ENCODE measurements at regions not wholly inside any gene's neighbourhood (a gene's known extent, or its start where the extent isn't known, plus 50 kb on each side); places are given as distances from the start of the nearest gene placed in this dataset.
"Not testable (repeated sequence)": the region's sequence is repeated elsewhere in the genome, so short reads cannot be mapped to it uniquely, and the experiment has no call there.

DNA sequence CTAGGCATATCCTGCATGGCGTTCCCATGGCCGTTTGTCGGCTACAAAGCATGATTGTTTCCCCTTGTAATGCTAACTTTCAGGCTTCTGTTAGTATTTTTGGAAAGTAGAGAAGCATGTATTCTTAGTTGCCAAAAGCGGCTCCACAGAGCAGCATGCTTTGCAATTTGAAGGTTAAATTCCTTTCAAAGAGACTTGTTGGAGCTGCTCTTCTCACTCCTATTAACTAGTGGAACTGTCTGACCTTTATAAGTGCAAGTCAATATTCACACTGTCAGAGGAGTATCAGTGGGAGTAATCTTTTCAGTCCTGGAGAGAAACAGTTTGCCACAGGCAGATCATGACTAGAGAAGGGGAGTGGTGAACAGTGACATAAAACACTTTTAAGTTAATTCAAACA is 656.1 kb upstream of the NOVA1 start:
- TF ChIP-seq, protein P1, sequence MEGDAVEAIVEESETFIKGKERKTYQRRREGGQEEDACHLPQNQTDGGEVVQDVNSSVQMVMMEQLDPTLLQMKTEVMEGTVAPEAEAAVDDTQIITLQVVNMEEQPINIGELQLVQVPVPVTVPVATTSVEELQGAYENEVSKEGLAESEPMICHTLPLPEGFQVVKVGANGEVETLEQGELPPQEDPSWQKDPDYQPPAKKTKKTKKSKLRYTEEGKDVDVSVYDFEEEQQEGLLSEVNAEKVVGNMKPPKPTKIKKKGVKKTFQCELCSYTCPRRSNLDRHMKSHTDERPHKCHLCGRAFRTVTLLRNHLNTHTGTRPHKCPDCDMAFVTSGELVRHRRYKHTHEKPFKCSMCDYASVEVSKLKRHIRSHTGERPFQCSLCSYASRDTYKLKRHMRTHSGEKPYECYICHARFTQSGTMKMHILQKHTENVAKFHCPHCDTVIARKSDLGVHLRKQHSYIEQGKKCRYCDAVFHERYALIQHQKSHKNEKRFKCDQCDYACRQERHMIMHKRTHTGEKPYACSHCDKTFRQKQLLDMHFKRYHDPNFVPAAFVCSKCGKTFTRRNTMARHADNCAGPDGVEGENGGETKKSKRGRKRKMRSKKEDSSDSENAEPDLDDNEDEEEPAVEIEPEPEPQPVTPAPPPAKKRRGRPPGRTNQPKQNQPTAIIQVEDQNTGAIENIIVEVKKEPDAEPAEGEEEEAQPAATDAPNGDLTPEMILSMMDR (IDR thresholded peaks at IDR 0.05; ENCODE audit: insufficient read depth, low read length, poor library complexity, severe bottlenecking): no peak
- no peak for DNase-seq (ENCODE audit: low read depth)
- H3K27me3 ChIP-seq (ENCODE audit: control insufficient read depth, insufficient read depth, low read length): no peaks in the 10 kb centered on the region

DNA sequence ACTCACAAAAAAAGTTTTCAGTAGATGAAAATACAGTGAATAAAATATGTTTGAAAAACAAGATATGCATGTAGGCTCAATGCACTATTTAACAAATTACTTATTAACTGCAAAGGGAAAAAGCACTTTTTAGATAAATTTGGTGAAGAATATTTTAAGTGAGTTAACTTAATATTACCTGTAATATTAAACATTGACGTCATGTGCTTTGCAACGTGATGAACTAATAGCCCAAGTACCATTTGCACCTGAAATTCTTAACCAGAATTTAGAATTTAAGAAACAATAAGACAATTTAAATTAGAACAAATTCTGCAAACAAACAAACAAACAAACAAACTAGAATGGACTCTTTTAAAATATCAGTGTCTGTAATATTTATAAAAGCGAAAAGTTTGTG is 659.0 kb upstream of the NOVA1 start:
- H3K27me3 ChIP-seq (ENCODE audit: control insufficient read depth, insufficient read depth, low read length): no peaks in the 10 kb centered on the region
- DNase-seq (ENCODE audit: low read depth): no peak
- TF ChIP-seq, protein P1 (IDR thresholded peaks at IDR 0.05; ENCODE audit: insufficient read depth, low read length, poor library complexity, severe bottlenecking): no peak
- H3K4me3 ChIP-seq (ENCODE audit: low read depth, low read length): no peak overlapping the region
- no peaks in the 10 kb centered on the region for H3K36me3 ChIP-seq (ENCODE audit: control insufficient read depth, insufficient read depth, low read length)

More for the DNA sequence above, 656.1 kb upstream of the NOVA1 start:
- Histone ChIP-seq H3K36me3 (ENCODE audit: control insufficient read depth, insufficient read depth, low read length) (no peaks in the 10 kb centered on the region), H3K4me3 (ENCODE audit: low read depth, low read length) (no peak overlapping the region)

DNA sequence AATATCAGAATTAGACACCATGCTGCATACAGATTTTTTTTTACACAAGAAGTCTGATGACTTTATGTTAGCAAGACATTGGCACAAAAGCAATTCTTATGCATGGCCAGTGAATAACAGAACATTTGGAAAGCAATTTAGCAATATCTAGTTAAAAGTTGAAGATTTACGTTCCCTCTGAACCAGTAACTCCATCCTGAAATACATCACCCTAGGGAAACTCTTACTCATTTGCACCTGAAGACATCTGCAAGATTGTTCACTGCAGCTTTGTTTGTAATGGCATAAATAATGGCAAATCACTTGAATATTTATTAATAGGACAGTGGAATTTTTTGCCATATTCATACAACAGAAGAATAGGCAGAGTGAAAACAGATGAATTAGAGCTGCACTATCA is 670.0 kb upstream of the NOVA1 start:
- TF ChIP-seq, protein P1 (IDR thresholded peaks at IDR 0.05; ENCODE audit: insufficient read depth, low read length, poor library complexity, severe bottlenecking): no peak
- no peak overlapping the region for H3K4me3 ChIP-seq (ENCODE audit: low read depth, low read length)
- no peak for DNase-seq (ENCODE audit: low read depth)
- no peaks in the 10 kb centered on the region for H3K36me3 ChIP-seq (ENCODE audit: control insufficient read depth, insufficient read depth, low read length)
- no peaks in the 10 kb centered on the region for H3K27me3 ChIP-seq (ENCODE audit: control insufficient read depth, insufficient read depth, low read length)

DNA sequence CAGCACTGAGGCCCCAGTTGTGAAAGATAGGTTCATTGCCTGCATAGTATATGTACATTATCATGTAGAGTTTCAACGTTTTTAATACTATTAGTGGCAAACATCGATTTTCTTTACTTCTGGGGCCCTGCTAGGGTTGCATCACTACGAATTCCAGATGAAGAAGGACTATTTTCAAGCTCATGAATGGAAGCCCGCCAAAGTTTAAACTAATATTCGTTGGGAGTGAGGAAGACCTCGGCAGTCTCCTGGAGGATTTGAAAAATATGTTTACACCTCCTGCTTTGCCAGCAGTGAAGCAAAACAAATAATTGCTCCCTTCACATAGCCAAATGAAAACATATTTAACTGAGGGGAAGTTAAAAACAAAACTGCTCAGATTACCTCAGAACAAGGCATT is 672.9 kb upstream of the NOVA1 start:
- DNase-seq (ENCODE audit: low read depth): no peak
- TF ChIP-seq, protein P1 (IDR thresholded peaks at IDR 0.05; ENCODE audit: insufficient read depth, low read length, poor library complexity, severe bottlenecking): no peak
- Histone ChIP-seq H3K27me3 (ENCODE audit: control insufficient read depth, insufficient read depth, low read length) (no peaks in the 10 kb centered on the region), H3K36me3 (ENCODE audit: control insufficient read depth, insufficient read depth, low read length) (no peaks in the 10 kb centered on the region), H3K4me3 (ENCODE audit: low read depth, low read length) (no peak overlapping the region)

DNA sequence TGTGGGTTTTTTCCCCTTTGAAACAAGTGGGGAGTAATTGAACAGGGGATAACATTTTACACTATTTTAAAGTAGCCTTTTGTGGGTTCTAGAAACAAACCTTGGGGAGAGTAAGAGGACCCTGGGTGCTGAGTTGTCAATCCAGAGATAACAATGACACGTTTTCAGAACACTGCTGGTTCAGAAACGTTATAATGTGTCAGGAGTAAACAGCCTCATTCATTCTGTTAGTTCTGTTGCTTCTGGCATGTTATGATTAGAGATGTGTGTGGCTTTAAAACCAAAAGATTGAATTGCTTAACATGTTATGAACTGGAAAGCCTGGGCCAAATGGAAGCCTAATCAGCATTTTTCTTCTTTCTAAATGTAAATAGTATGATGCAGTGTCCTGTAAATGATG is 680.5 kb upstream of the NOVA1 start:
- no peak for DNase-seq (ENCODE audit: low read depth)
- H3K4me3 ChIP-seq (ENCODE audit: low read depth, low read length): no peak overlapping the region
- TF ChIP-seq, protein P1 (IDR thresholded peaks at IDR 0.05; ENCODE audit: insufficient read depth, low read length, poor library complexity, severe bottlenecking): no peak
- no peaks in the 10 kb centered on the region for H3K27me3 ChIP-seq (ENCODE audit: control insufficient read depth, insufficient read depth, low read length)
- H3K36me3 ChIP-seq (ENCODE audit: control insufficient read depth, insufficient read depth, low read length): no peaks in the 10 kb centered on the region

DNA sequence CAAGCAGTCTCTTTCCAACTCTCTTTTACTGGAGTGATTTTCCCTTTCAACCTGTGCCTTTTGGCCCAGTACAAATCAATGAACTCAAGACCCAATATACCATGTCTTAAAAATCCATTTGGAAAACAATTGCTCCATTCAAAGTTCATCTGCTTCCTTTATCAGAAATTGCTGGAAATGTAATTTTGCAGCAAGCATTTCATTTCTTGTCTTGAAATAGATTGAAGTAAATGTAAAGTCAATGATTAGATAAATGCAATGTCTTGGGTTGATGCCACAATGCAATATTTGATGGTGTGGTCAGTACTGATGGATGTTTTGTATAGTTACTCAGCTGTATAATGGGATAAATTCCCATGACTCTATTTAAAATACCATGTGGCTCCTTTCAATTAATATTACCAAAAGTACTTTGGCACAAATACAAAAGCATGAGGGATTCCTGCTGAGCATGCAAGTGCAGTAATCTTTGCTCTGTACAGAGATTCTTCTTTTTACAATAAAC is 707.7 kb upstream of the NOVA1 start:
- Histone ChIP-seq H3K36me3 (ENCODE audit: control insufficient read depth, insufficient read depth, low read length) (no peaks in the 10 kb centered on the region), H3K27me3 (ENCODE audit: control insufficient read depth, insufficient read depth, low read length) (no peaks in the 10 kb centered on the region), H3K4me3 (ENCODE audit: low read depth, low read length) (no peak overlapping the region)
- no peak for DNase-seq (ENCODE audit: low read depth)
- TF ChIP-seq, protein P1 (IDR thresholded peaks at IDR 0.05; ENCODE audit: insufficient read depth, low read length, poor library complexity, severe bottlenecking): no peak

DNA sequence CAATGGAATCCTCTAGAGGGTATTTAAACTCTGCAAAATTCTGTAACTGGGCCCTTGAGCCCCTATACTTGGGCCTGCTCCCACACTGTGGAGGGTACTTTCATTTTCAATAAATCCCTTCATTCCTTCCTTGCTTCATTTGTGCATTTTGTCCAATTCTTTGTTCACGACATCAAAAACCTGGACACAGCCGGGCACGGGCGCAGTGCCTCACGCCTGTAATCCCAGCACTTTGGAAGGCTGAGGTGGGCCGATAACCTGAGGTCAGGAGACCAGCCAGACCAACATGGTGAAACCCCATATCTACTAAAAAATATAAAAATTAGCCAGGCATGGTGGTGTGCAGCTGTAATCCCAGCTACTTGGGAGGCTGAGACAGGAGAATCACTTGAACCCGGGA is 714.9 kb upstream of the NOVA1 start:
- H3K27me3 ChIP-seq (ENCODE audit: control insufficient read depth, insufficient read depth, low read length); DNase-seq (ENCODE audit: low read depth); H3K4me3 ChIP-seq (ENCODE audit: low read depth, low read length): not testable (repeated sequence)

More for the DNA sequence above, 714.9 kb upstream of the NOVA1 start:
- H3K36me3 ChIP-seq (ENCODE audit: control insufficient read depth, insufficient read depth, low read length): not testable (repeated sequence)

All from kidney epithelial cell (primary cell).